GM10266 (cell line): ENCODE measurements at regions not wholly inside any gene's neighbourhood (a gene's known extent, or its start where the extent isn't known, plus 50 kb on each side); places are given as distances from the start of the nearest gene placed in this dataset.

Source experiments
- DNase-seq: peaks from one replicate; pipeline ENCODE4 v3.0.0; 2012; ENCODE audit errors: extremely low spot score
- TF ChIP-seq, protein P1 (sequence below): IDR thresholded peaks from 2 replicates; pipeline ENCODE4 v1.5.1; 2012; ENCODE audit warnings: mild to moderate bottlenecking, low read depth; ENCODE audit not compliant: control insufficient read depth, insufficient read depth; ENCODE audit errors: missing control alignments

DNA sequence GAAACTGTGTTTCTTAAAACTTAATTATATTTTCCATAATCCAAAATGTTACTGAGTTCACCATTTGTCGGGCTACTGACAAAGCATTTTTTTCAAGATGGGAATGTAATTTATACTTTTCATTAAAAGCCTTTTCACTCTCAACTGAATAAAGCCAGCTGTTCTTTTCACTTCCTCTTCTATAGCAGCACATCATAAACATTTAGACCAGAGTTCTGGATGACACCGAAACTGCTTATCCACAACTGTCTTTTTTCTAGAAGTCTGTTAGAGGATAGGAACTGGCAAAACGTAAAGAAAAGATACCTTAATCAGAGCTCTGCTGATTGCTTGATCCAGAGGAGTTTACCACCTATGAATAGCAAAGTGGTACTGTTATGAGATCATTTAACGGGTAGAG is 594.7 kb downstream of the ADGRL2 start:
- DNase-seq = no peak
- TF ChIP-seq, protein P1, sequence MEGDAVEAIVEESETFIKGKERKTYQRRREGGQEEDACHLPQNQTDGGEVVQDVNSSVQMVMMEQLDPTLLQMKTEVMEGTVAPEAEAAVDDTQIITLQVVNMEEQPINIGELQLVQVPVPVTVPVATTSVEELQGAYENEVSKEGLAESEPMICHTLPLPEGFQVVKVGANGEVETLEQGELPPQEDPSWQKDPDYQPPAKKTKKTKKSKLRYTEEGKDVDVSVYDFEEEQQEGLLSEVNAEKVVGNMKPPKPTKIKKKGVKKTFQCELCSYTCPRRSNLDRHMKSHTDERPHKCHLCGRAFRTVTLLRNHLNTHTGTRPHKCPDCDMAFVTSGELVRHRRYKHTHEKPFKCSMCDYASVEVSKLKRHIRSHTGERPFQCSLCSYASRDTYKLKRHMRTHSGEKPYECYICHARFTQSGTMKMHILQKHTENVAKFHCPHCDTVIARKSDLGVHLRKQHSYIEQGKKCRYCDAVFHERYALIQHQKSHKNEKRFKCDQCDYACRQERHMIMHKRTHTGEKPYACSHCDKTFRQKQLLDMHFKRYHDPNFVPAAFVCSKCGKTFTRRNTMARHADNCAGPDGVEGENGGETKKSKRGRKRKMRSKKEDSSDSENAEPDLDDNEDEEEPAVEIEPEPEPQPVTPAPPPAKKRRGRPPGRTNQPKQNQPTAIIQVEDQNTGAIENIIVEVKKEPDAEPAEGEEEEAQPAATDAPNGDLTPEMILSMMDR = no peak

DNA sequence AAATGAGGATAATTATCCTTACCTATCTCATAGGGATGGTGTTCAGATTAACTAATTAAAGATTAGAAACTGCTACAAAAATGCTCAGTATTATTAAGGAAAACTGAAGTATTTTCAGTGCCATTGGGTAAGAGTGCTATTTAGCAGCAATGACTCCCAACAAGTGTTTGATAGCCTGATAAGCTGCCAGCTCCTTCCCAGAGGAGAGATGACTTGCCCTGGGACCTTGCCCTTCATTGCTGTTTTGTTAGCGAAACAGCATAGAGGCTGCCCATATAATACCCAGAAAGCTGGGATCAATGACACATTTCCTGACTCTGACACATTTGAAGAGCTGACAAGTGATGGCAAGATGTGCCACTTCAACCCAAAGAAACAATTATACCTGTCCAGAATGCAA is 592.2 kb downstream of the ADGRL2 start:
- DNase-seq = no peak
- TF ChIP-seq, protein P1 = no peak

DNA sequence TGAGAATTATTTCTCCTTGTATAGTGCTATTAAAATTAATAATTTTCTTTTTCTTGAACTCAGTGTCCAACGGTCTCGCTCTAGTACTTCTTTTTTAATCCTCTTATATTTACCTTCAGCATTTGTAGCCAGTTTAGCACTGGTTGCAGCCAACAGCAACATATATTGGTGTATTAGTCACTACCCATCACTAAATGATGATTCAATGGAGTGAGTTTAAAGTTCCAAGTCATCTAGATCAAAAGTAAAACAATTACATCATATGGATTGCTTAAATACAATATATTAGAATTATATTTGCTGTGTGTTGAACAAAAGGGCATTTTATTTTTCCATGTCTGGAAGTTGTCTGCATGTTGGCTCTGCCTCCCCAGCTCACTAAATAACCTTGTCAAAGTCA is 591.8 kb downstream of the ADGRL2 start:
- no peak for DNase-seq
- TF ChIP-seq, protein P1 = no peak

DNA sequence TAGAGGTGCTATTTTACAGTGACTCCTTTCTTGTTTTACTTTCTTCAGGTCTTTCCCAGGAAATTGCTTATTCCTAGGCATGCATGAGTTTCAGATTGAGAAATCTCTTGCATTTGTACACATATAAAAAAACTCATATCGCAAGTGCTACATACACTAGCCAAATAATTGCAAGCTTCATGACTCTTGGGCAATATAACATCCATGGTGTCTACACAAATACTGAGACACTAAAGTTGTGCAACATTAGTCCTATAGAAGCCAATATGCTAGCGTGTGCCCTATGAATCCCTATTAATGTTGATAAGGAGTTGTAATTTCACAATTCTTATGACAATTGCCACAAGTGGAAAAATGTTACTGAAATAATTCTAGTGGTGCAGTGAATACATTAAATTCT is 591.0 kb downstream of the ADGRL2 start:
- TF ChIP-seq, protein P1 = no peak
- no peak for DNase-seq

DNA sequence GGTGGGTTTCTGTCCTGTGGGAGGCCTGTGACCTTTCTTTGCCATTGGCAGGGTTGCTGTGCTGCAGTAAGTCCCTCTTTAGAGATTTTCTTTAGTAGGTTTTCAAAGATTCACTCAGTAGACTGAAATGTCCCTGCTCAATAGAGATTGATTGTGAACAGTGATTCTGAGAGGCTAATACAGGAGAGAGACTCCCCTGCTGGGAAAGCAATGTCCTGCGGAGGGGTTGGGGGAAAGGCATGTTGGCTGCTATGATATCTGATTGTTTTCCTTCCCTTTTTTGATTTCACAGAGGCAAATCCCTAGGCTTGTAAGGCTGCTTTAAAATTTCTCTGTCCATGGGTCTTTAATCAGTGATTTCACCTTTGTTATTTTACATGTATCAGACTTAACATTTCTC is 589.9 kb downstream of the ADGRL2 start:
- DNase-seq = no peak
- TF ChIP-seq, protein P1 = no peak

DNA sequence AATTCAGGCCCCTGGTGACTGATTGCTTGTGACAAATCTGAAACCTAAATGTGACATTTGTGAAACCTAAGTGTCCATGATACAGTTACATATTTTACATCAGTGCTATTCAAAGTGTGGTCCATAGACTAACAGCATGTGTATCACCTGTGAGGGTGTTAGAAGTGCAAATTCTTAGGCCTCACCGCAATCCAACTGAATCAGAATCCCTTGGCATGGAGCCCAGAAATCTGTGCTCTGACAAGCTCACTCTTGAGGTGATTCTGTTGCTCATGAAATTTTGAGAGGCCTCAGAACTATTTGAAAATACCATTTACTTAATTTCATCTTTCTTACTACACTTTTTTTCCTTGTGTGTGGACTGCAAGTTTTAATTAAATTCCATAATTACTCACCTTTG is 587.9 kb downstream of the ADGRL2 start:
- DNase-seq = no peak
- TF ChIP-seq, protein P1 = no peak

DNA sequence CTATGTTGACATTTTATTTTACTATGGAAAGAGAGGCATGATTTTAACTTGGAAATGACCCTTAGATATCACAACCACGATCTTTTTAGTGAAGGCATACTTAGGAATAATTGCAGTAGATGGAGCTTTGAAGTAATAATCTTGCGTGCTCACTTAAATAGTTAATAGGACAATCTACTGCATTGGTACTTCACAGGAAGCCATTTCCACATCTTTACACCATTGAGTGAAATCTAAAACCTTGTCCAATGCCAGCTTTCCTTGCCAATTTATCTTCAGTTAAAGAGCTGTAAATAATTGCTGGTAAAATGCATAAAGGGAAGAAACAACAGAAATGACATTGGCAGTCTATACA is 586.3 kb downstream of the ADGRL2 start:
- TF ChIP-seq, protein P1 = no peak
- DNase-seq = no peak
